Activated T-helper 1 cell treated with anti-CD3 and anti-CD28 coated beads, Interleukin-2, amount 50 U/mL, for 16 hours (primary cell): ENCODE measurements at regions not wholly inside any gene's neighbourhood (a gene's known extent, or its start where the extent isn't known, plus 50 kb on each side); places are given as distances from the start of the nearest gene placed in this dataset.
"Not testable (repeated sequence)": the region's sequence is repeated elsewhere in the genome, so short reads cannot be mapped to it uniquely, and the experiment has no call there.

ENCODE experiments used
- DNase-seq, 2 donors: peaks; one replicate each; pipeline ENCODE4 v3.0.0-alpha.2; 2020; ENCODE audit warnings: low read depth in 1 of 2, low spot score in 1 of 2

DNA sequence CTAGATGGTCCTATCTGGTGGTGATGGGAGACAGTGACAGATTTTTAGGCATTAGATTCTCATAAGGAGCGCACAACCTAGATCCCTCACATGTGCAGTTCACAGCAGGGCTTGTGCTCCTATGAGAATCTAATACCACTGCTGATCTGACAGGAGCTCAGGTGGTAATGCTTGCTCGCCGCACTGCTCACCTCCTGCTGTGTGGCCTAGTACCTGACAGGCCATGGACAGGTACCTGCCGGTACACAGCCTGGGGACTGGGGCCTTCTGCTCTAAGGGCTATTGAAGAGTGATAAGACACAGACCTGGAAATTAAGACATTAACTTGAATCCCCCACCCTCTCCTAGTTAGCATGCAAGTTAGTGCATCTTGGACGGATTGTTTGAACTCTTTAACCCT, 64.4 kb downstream of the KLRB1 start:
- not testable (repeated sequence) for DNase-seq

DNA sequence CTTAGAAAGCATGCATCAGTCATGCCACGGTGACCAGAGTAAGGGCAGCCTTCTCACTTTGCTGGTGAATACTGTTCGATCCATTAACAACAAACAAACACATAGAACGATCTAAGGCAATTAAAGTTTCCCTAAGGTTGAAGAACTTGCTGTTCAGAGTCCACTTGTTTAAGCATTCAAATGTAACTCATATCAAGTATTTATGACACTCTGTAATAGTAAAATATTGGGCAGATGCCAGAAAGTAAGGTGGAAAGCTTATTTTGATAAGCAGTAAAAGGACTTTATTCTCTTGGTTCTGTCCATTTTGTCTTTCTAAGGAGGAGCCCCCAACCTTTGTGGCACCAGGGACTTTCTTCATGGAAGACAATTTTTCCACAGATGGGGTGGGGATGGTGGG, 64.9 kb downstream of the KLRB1 start:
- not testable (repeated sequence) for DNase-seq

- not testable (repeated sequence) for DNase-seq
Measured at GRCh38 chr12:9515925-9516324, 91.8 kb downstream of the KLRB1 start.

- not testable (repeated sequence) for DNase-seq
Measured at GRCh38 chr12:9512695-9513094, 95.0 kb downstream of the KLRB1 start.

DNA sequence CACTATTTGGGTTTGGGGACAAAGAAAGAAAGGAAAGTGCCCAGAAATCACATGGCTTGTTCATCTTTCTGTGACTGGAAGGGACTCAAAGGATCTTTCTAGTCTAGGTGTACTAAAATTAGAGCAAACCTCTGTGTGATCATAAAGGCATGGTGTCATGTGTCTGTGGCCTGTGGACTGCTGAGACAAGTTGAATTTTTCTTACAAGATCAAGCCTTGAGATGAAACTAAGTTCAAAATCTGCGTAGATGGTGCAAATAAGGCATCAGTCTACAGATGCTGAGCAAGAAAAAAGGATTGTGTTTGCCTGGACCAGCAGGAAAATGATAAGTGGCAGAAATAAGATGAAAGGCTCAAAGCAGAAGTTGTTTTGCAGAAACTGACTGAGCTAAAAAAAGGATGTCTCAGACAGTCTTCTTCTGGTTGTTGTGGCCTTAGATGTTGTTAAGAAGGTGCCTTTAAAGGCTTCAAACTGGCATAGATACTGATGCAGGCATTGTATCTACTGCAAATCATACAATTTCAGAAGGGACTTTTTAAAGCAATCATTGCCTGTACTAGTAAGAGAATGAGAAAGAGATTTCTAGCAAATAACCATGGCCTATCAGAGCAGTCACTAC, 97.2 kb downstream of the KLRB1 start:
- DNase-seq: not testable (repeated sequence)

DNA sequence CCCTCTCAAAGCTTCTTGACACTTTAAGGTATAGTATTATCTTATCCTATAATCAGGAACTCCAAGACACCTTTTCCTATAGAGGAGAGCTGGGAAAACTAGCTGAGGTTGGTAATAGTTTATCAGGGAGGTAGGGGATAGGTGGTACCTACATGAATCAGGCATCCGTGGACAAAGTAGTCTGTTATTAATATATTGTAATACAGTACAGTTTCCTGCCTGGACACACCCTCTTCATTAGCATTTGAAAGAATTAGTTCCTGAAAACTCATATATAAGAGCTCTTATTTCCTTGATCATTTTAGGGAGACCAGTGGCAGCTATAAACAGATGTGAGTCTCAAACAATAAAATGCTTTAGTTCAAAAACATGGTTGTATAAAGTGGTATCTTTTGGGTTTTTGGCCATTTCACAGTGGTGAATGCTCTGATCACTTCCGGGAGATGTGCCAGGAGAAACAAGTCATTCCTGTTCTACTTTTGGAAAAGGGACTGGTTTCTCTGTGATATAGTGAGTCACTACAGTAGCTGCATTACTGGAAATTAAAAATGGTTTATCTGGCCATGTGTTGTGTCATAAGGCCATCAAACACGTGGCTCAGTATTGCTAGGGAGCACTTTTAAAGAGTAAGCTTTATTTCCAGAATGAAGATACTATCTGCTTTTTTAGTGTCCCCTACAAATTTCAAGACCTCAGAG, 98.1 kb downstream of the KLRB1 start:
- no peak for DNase-seq

DNA sequence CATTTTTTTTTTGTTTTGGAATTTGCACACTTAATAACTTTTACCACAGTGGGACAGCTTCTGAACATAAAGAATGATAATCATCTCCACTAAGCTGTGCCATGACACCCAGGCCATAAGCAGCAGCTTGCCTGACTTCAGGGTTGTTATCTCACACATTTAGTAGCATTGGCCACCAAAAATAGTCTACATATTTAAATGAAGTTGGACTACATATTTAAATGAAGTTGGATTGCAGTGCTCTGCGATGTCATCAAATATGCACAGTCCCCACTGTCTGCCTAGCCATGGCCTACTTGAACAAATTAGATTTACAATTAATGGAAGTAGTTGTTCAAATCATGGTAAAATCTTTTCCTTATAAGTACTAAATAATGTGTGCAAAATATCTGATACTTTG, 101.0 kb downstream of the KLRB1 start:
- no peak for DNase-seq

DNA sequence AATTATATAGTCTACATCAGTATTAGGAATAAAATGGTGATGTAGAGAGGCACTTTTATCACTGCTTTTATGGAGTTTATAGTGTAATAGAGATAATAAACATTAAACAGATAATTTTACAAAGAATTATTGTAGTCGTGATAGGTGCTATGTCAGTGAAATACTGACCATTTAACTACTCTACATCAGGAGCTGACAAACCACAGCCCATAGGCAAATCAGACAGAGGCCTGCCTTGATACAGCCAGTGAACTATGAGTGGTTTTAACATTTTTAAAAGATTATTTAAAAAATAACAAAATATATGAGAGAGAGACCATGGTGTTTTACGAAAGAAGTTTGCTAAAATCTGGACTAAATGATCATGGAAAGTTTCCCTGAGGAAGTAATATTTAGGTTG, 104.3 kb downstream of the KLRB1 start:
- not testable (repeated sequence) for DNase-seq

DNA sequence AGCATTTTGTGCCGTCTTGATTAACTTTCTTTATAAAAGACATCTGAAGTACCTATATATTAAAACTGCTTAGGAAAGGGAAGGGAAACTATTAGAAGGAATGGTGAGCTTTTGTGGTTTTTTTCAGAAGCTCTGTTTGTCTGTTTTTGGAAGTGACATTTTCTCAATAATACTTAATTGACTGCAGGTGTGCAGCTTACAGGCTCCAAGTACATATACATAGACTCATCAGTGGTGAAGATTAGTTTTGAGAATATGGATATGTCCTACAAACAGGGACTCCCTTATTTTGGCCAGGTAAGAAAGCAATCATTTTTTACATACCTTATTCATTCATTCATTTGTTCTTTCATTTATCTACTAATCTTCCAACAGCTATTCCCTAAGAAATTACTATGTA, 104.9 kb downstream of the KLRB1 start:
- DNase-seq: not testable (repeated sequence)

DNA sequence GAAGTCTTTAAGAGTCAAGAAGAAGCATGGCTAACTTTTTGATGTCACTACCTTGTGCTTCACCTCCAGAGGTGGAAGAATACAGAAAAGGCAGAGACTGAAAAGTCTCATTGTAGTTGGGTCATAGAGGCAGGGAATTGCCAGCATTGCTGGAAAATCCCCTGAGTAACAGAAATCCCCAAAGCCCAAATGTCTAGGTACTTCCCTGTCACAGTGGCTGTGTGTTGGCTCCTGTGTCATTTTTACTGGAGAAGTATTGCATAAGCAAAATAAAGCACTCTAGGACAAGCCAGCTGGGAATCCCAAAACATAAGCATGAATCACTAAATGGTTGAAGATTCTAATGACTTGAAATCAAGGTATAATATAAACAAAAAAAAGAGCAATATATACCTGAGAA, 114.4 kb downstream of the KLRB1 start:
- DNase-seq: not testable (repeated sequence)

GRCh38 chr12:9481289-9481688, 126.4 kb downstream of the KLRB1 start:
- not testable (repeated sequence) for DNase-seq

DNA sequence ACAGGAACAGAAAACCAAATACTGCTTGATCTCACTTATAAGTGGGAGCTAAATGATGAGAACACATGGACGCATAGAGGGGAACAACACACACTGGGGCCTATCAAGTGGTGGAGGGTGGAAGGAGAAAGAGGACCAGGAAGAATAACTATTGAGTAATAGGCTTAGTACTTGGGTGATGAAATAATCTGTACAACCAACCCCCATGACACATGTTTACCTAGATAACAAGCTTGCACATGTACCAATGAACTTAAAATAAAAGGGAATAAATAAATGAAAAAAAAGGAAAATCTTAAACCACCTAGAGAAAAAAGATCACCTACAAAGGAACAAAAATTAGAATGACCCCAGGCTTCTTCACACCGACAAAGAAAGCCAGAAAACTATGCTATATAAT, 133.5 kb downstream of the KLRB1 start:
- DNase-seq: not testable (repeated sequence)

DNA sequence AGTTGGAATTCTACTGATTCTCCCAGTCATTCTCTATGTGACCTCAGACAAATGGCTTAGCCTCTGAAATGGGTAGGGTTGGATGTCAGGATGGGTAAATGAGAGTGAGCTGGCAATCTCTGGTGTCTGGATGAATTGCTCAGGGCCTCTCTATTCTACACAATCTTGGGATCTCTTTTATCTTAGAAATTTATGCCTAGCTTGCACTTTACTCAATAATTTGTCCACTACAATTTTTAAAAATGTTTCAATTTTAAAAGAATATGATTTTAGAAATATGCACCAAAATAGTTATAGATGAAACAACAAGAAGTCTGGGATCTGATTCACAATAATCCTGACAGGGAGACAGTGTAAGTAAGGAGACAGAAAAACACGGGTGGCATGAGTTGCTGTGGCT, 134.1 kb downstream of the KLRB1 start:
- not testable (repeated sequence) for DNase-seq

DNA sequence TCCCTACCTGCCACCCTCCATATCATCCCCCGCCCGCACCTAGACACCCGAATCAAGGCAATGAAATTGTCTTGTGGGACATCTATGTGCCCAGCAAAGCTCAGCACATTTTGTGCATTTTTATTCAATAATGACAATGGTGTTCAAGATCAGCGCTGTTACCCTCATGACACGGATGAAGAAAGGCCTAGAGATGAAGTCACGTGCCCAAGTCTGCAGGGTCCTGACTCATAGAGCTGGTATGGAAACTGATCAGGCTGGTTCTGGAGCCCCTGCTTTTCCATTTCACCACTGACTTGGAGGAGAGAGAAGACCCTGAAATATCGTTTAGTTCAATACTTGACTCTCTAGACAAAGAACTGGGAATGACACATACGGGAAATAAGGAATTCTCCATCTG, 136.2 kb downstream of the KLRB1 start:
- not testable (repeated sequence) for DNase-seq

- DNase-seq: not testable (repeated sequence)
Measured at GRCh38 chr12:9470367-9470766, 137.3 kb downstream of the KLRB1 start.

- DNase-seq: not testable (repeated sequence)
Measured at GRCh38 chr12:9469956-9470355, 137.8 kb downstream of the KLRB1 start.

DNA sequence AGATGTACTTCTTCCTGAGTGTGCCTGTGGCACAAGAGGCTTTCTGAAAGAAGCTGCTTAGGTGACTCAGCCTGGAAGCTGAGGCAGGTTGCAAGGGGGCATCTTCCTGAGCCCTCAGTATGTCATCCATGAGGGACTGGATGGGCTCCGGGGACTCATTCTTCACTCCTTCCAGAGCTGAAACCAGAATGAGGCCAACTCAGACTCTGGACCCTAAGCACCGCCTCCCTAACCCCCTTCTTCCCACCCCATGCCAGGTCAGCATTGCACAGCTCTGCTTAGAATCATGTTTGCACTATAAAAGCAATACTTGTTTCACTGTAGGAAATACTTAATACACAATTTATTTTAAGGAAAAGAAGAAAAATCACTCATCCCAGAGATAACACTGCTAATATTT, 138.3 kb downstream of the KLRB1 start:
- DNase-seq: not testable (repeated sequence)

DNA sequence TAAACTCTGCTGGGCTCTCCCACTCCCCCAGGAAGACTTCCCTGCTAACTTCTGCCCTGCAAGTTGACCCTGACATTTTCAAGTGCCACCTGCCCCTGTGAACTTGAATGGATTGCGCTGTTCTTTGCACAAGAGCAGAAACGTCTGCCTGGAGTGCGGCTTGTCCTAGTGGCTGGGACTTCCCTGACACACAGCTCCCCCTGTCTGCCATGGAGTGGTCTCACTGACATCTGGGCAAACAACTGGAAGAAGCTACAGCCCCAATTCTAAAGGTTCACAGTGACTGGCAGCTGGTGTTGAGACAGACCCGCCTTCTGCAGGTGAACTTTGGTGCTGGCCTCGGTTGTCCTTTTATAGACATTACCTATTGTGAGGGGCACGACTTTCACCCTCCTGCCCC, 138.7 kb downstream of the KLRB1 start:
- not testable (repeated sequence) for DNase-seq

DNA sequence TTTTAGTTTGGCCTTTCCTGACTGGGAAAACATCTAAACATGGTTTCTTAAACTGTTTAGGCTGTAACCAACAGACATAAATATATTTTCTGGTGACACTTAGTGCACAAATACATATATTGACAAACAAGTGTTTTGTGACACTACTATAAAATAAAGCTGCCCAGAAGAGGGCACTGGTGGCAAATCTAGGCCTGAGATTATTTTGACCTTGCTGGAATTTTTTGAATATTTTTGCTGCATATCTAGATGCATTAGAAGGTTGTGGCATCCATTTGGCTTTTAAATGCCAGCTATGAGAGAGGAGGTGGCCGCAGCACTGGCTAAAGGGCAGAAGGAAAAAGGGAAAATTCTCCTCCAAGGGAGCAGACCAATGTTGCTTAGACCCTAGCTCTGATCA, 139.6 kb downstream of the KLRB1 start:
- not testable (repeated sequence) for DNase-seq

DNA sequence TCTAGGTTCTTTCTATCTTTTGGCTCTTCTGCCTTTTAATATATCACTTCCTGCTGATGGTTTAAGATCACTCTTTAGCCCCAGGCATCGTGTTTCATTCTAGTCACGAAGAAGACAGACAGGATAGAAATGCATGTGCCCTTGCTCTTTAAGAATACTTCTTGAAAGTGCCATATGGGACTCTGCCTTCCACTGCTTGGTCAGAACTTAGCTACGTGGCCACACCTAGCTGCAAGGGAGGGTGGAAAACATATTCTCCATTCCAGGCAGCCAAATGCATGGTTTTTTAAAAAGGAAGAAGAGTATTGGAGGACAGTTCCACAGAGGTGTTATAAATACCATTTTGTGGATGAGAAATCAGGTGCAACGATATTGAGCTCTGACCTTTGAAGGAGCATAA, 143.3 kb downstream of the KLRB1 start:
- DNase-seq: no peak

- not testable (repeated sequence) for DNase-seq
Measured at GRCh38 chr12:9455516-9455915, 152.2 kb downstream of the KLRB1 start.

DNA sequence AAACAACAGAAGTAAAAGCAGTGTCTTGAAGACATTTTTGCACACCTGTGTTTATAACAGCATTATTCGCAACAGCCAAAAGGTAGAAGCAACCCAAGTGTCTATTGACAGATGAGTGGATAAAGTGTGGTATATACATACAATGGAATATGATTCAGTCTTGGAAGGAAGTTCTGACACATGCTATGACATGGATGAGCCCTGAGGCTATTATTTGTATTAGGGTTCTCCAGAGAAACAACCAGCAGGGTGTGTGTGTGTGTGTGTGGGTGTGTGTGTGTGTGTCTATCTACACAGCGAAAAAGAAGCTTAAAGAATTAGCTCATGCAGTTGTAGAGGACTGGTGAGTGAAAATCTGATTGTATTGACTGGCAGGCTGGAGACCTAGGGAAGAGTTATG, 153.7 kb downstream of the KLRB1 start:
- not testable (repeated sequence) for DNase-seq

- DNase-seq: not testable (repeated sequence)
Measured at GRCh38 chr12:9450127-9450567, 157.6 kb downstream of the KLRB1 start.
